GM18867 (cell line): ENCODE measurements at regions not wholly inside any gene's neighbourhood (a gene's known extent, or its start where the extent isn't known, plus 50 kb on each side); places are given as distances from the start of the nearest gene placed in this dataset.

Source experiments
- ATAC-seq: cut with Tn5 transposase; IDR thresholded peaks from one replicate; pipeline ENCODE4 v1.9.1; 2021; ENCODE audit warnings: mild to moderate bottlenecking, moderate library complexity; ENCODE audit not compliant: unreplicated experiment

GRCh38 chr2:122886479-122887145 lies 1131.2 kb downstream of the TSN start:
- no peak for ATAC-seq

- ATAC-seq = no peak
These were observed 1125.5 kb upstream of the CNTNAP5 start for GRCh38 chr2:122899614-122900013.

GRCh38 chr2:122905431-122905830 lies 1119.7 kb upstream of the CNTNAP5 start:
- ATAC-seq = no peak

- ATAC-seq = no peak
These were observed 1116.9 kb upstream of the CNTNAP5 start for GRCh38 chr2:122908159-122908558.

GRCh38 chr2:122927197-122927596 lies 1097.9 kb upstream of the CNTNAP5 start:
- no peak for ATAC-seq

GRCh38 chr2:122927710-122928557 lies 1097.2 kb upstream of the CNTNAP5 start:
- no peak for ATAC-seq

GRCh38 chr2:122929347-122929746 lies 1095.7 kb upstream of the CNTNAP5 start:
- no peak for ATAC-seq

GRCh38 chr2:122935506-122935905 lies 1089.6 kb upstream of the CNTNAP5 start:
- no peak for ATAC-seq

- ATAC-seq = no peak
These were observed 1085.3 kb upstream of the CNTNAP5 start for GRCh38 chr2:122939796-122940195.

- ATAC-seq = no peak
These were observed 1075.6 kb upstream of the CNTNAP5 start for GRCh38 chr2:122949523-122949922.

GRCh38 chr2:122955776-122956175 lies 1069.3 kb upstream of the CNTNAP5 start:
- ATAC-seq = no peak

- no peak for ATAC-seq
These were observed 1064.1 kb upstream of the CNTNAP5 start for GRCh38 chr2:122960759-122961641.

- ATAC-seq = no peak
These were observed 1058.6 kb upstream of the CNTNAP5 start for GRCh38 chr2:122966461-122966860.

- no peak for ATAC-seq
These were observed 1047.5 kb upstream of the CNTNAP5 start for GRCh38 chr2:122977580-122977979.

- no peak for ATAC-seq
These were observed 1044.4 kb upstream of the CNTNAP5 start for GRCh38 chr2:122980671-122981070.

- no peak for ATAC-seq
These were observed 1042.2 kb upstream of the CNTNAP5 start for GRCh38 chr2:122982936-122983335.

- ATAC-seq = no peak
These were observed 1036.5 kb upstream of the CNTNAP5 start for GRCh38 chr2:122988395-122989221.

GRCh38 chr2:122993592-122993991 lies 1031.5 kb upstream of the CNTNAP5 start:
- ATAC-seq = no peak

GRCh38 chr2:122999258-122999657 lies 1025.8 kb upstream of the CNTNAP5 start:
- ATAC-seq = peak; percentile 83

GRCh38 chr2:122999821-123000220 lies 1025.3 kb upstream of the CNTNAP5 start:
- peak; percentile 28 for ATAC-seq
